GM13977 (cell line): ENCODE measurements at regions not wholly inside any gene's neighbourhood (a gene's known extent, or its start where the extent isn't known, plus 50 kb on each side); places are given as distances from the start of the nearest gene placed in this dataset.

ENCODE experiments used
- DNase-seq: peaks from one replicate; pipeline ENCODE4 v3.0.0; 2012; ENCODE audit warnings: low spot score
- CTCF ChIP-seq: IDR thresholded peaks from 2 replicates; pipeline ENCODE4 v1.5.1; 2012; ENCODE audit warnings: mild to moderate bottlenecking, control low read depth; ENCODE audit not compliant: insufficient read depth; ENCODE audit errors: extremely low read depth, missing control alignments
- in situ Hi-C: fragments of 300-500 bp; cut with MboI; formaldehyde crosslinking; loops from one replicate; pipeline ENCODE4 v1.12.0; 2022; ENCODE audit warnings: low sequenced_read_pairs, low pct_unique_long_range_greater_than_20kb, mixed read lengths, inconsistent platforms; ENCODE audit not compliant: unreplicated experiment

GRCh38 chr11:8326337-8326736, 62.7 kb upstream of the LMO1 start:
- DNase-seq: no peak
- in situ Hi-C loops: loop anchor here (25.0 kb wide), 1 partner anchor 236 kb away; no protein-coding TSS in a partner anchor
- no peak for TF ChIP-seq CTCF

GRCh38 chr11:8325591-8326304, 62.1 kb upstream of the LMO1 start:
- no peak for TF ChIP-seq CTCF
- no peak for DNase-seq
- in situ Hi-C loops: loop anchor here (25.0 kb wide), 1 partner anchor 237 kb away; no protein-coding TSS in a partner anchor

GRCh38 chr11:8323161-8323935, 59.7 kb upstream of the LMO1 start:
- in situ Hi-C loops: no loop called here
- no peak for TF ChIP-seq CTCF
- no peak for DNase-seq

- in situ Hi-C loops: no loop called here
- no peak for TF ChIP-seq CTCF
- no peak for DNase-seq
Measured at GRCh38 chr11:8321876-8322275, 58.2 kb upstream of the LMO1 start.

GRCh38 chr11:8320076-8320475, 56.4 kb upstream of the LMO1 start:
- in situ Hi-C loops: no loop called here
- no peak for DNase-seq
- TF ChIP-seq CTCF: no peak

- in situ Hi-C loops: no loop called here
- peak; percentile 39 for TF ChIP-seq CTCF
- no peak for DNase-seq
Measured at GRCh38 chr11:8318536-8318935, 54.9 kb upstream of the LMO1 start.
